ENCODE measurements at regions not wholly inside any gene's neighbourhood (a gene's known extent, or its start where the extent isn't known, plus 50 kb on each side); places are given as distances from the start of the nearest gene placed in this dataset.

DNA sequence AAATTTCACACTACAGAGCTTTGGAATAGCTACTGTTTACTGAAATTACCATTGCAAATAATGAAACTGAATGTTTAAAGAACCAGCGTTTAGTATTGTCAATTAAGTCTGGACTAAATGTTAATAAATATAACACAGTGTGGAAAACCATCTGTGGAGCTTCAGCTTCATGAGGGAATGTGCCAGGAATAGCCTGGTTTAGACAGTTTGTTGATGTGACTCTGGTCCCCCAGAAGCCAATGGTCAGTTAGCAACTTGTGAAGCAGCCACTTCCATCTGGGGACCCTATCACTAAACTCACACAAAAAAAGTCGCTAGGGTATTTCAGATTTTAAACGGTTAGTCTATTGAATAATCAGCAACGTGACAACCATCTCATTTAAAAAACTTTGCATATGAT is 207.8 kb downstream of the RAMP3 start:
- peaks cover 10% of the 10 kb centered on the region for H3K9me3 Mint-ChIP-seq
- POLR2A ChIA-PET, result no interaction called here
- no peak for ATAC-seq
- DNase-seq (ENCODE audit: low spot score), result no peak
- H3K27ac Mint-ChIP-seq, result no peak overlapping the region
- no peaks in the 10 kb centered on the region for H3K36me3 Mint-ChIP-seq
- TF ChIP-seq, protein P1, sequence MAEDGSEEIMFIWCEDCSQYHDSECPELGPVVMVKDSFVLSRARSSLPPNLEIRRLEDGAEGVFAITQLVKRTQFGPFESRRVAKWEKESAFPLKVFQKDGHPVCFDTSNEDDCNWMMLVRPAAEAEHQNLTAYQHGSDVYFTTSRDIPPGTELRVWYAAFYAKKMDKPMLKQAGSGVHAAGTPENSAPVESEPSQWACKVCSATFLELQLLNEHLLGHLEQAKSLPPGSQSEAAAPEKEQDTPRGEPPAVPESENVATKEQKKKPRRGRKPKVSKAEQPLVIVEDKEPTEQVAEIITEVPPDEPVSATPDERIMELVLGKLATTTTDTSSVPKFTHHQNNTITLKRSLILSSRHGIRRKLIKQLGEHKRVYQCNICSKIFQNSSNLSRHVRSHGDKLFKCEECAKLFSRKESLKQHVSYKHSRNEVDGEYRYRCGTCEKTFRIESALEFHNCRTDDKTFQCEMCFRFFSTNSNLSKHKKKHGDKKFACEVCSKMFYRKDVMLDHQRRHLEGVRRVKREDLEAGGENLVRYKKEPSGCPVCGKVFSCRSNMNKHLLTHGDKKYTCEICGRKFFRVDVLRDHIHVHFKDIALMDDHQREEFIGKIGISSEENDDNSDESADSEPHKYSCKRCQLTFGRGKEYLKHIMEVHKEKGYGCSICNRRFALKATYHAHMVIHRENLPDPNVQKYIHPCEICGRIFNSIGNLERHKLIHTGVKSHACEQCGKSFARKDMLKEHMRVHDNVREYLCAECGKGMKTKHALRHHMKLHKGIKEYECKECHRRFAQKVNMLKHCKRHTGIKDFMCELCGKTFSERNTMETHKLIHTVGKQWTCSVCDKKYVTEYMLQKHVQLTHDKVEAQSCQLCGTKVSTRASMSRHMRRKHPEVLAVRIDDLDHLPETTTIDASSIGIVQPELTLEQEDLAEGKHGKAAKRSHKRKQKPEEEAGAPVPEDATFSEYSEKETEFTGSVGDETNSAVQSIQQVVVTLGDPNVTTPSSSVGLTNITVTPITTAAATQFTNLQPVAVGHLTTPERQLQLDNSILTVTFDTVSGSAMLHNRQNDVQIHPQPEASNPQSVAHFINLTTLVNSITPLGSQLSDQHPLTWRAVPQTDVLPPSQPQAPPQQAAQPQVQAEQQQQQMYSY (CRISPR knock-in tag; IDR thresholded peaks at IDR 0.05), result no peak
- no peak for TF ChIP-seq AFF4 (CRISPR knock-in tag; IDR thresholded peaks at IDR 0.05; ENCODE audit: borderline replicate concordance)
- TF ChIP-seq, protein P2, sequence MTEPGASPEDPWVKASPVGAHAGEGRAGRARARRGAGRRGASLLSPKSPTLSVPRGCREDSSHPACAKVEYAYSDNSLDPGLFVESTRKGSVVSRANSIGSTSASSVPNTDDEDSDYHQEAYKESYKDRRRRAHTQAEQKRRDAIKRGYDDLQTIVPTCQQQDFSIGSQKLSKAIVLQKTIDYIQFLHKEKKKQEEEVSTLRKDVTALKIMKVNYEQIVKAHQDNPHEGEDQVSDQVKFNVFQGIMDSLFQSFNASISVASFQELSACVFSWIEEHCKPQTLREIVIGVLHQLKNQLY (CRISPR knock-in tag; IDR thresholded peaks at IDR 0.05), result no peak
- TF ChIP-seq, protein P3, sequence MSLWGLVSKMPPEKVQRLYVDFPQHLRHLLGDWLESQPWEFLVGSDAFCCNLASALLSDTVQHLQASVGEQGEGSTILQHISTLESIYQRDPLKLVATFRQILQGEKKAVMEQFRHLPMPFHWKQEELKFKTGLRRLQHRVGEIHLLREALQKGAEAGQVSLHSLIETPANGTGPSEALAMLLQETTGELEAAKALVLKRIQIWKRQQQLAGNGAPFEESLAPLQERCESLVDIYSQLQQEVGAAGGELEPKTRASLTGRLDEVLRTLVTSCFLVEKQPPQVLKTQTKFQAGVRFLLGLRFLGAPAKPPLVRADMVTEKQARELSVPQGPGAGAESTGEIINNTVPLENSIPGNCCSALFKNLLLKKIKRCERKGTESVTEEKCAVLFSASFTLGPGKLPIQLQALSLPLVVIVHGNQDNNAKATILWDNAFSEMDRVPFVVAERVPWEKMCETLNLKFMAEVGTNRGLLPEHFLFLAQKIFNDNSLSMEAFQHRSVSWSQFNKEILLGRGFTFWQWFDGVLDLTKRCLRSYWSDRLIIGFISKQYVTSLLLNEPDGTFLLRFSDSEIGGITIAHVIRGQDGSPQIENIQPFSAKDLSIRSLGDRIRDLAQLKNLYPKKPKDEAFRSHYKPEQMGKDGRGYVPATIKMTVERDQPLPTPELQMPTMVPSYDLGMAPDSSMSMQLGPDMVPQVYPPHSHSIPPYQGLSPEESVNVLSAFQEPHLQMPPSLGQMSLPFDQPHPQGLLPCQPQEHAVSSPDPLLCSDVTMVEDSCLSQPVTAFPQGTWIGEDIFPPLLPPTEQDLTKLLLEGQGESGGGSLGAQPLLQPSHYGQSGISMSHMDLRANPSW (CRISPR knock-in tag; conservative IDR thresholded peaks at IDR 0.05; ENCODE audit: low read depth), result no peak
- TF ChIP-seq GTF2I (CRISPR knock-in tag; conservative IDR thresholded peaks at IDR 0.05), result no peak
- no peak for TF ChIP-seq KAT7 (CRISPR knock-in tag; IDR thresholded peaks at IDR 0.05; ENCODE audit: borderline replicate concordance)
- TF ChIP-seq NR1H2 (CRISPR knock-in tag; IDR thresholded peaks at IDR 0.05), result no peak
- no peak for TF ChIP-seq ZNF121 (CRISPR knock-in tag; IDR thresholded peaks at IDR 0.05)
- no peak for TF ChIP-seq TP53 (CRISPR knock-in tag; IDR thresholded peaks at IDR 0.05)
- TF ChIP-seq, protein P4, sequence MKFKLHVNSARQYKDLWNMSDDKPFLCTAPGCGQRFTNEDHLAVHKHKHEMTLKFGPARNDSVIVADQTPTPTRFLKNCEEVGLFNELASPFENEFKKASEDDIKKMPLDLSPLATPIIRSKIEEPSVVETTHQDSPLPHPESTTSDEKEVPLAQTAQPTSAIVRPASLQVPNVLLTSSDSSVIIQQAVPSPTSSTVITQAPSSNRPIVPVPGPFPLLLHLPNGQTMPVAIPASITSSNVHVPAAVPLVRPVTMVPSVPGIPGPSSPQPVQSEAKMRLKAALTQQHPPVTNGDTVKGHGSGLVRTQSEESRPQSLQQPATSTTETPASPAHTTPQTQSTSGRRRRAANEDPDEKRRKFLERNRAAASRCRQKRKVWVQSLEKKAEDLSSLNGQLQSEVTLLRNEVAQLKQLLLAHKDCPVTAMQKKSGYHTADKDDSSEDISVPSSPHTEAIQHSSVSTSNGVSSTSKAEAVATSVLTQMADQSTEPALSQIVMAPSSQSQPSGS (CRISPR knock-in tag; IDR thresholded peaks at IDR 0.05; ENCODE audit: borderline replicate concordance, low read depth), result no peak
- TF ChIP-seq ETV6 (CRISPR knock-in tag; IDR thresholded peaks at IDR 0.05), result no peak
- no peak for TF ChIP-seq OVOL2 (CRISPR knock-in tag; IDR thresholded peaks at IDR 0.05; ENCODE audit: borderline replicate concordance)
- H3K4me3 Mint-ChIP-seq, result no peak overlapping the region
- CTCF ChIA-PET, result no interaction called here
- H3K4me1 Mint-ChIP-seq, result no peaks in the 10 kb centered on the region
- no peaks in the 10 kb centered on the region; the same call in 1 of the 2 replicates for H3K27me3 Mint-ChIP-seq (ENCODE audit: low read depth)

GRCh38 chr7:45366475-45366874 is 207.7 kb upstream of the ADCY1 start:
- ChIA-PET CTCF (no interaction called here), POLR2A (no interaction called here)
- Mint-ChIP-seq H3K4me3 (no peak overlapping the region), H3K9me3 (peaks cover 10% of the 10 kb centered on the region), H3K27ac (no peak overlapping the region), H3K4me1 (no peaks in the 10 kb centered on the region), H3K27me3 (ENCODE audit: low read depth) (no peaks in the 10 kb centered on the region; the same call in 1 of the 2 replicates), H3K36me3 (no peaks in the 10 kb centered on the region)
- no peak for ATAC-seq
- DNase-seq (ENCODE audit: low spot score), result no peak
- no peak for TF ChIP-seq TEAD1 (CRISPR knock-in tag; IDR thresholded peaks at IDR 0.05)
- TF ChIP-seq, protein P5, sequence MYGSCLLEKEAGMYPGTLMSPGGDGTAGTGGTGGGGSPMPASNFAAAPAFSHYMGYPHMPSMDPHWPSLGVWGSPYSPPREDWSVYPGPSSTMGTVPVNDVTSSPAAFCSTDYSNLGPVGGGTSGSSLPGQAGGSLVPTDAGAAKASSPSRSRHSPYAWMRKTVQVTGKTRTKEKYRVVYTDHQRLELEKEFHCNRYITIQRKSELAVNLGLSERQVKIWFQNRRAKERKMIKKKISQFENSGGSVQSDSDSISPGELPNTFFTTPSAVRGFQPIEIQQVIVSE (CRISPR knock-in tag; IDR thresholded peaks at IDR 0.05; ENCODE audit: borderline replicate concordance), result no peak
- TF ChIP-seq, protein P6, sequence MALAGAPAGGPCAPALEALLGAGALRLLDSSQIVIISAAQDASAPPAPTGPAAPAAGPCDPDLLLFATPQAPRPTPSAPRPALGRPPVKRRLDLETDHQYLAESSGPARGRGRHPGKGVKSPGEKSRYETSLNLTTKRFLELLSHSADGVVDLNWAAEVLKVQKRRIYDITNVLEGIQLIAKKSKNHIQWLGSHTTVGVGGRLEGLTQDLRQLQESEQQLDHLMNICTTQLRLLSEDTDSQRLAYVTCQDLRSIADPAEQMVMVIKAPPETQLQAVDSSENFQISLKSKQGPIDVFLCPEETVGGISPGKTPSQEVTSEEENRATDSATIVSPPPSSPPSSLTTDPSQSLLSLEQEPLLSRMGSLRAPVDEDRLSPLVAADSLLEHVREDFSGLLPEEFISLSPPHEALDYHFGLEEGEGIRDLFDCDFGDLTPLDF (CRISPR knock-in tag; IDR thresholded peaks at IDR 0.05), result no peak
- no peak for TF ChIP-seq ZNF671 (CRISPR knock-in tag; IDR thresholded peaks at IDR 0.05)
- no peak for TF ChIP-seq SMAD4 (CRISPR knock-in tag; IDR thresholded peaks at IDR 0.05)
- TF ChIP-seq ESRRA (CRISPR knock-in tag; IDR thresholded peaks at IDR 0.05; ENCODE audit: borderline replicate concordance), result no peak
- no peak for TF ChIP-seq ZNF219 (CRISPR knock-in tag; IDR thresholded peaks at IDR 0.05; ENCODE audit: borderline replicate concordance)
- no peak for TF ChIP-seq GTF2I (CRISPR knock-in tag; conservative IDR thresholded peaks at IDR 0.05)
- TF ChIP-seq ATF1 (CRISPR knock-in tag; IDR thresholded peaks at IDR 0.05), result no peak
- TF ChIP-seq MXD4 (CRISPR knock-in tag; IDR thresholded peaks at IDR 0.05; ENCODE audit: borderline replicate concordance), result no peak

Measured in WTC11 (cell line).